Lower lobe of right lung (tissue), 2 donors: ENCODE measurements at regions not wholly inside any gene's neighbourhood (a gene's known extent, or its start where the extent isn't known, plus 50 kb on each side); places are given as distances from the start of the nearest gene placed in this dataset.

ENCODE experiments used
- ATAC-seq, 2 donors: fragments of 200-7000 bp; cut with Tn5 transposase; one replicate each; pipeline ENCODE4 v1.9.1; 2020 to 2022; ENCODE audit warnings: mild to moderate bottlenecking in 2 of 2, moderate library complexity in 2 of 2
- DNase-seq: peaks from one replicate; pipeline ENCODE4 v3.0.0-alpha.2; 2020
- H3K27ac ChIP-seq: fragments of 200-600 bp; one replicate; pipeline ENCODE4 v1.8.0; 2022
- H3K27me3 ChIP-seq: fragments of 200-600 bp; one replicate; pipeline ENCODE4 v1.8.0; 2022; ENCODE audit warnings: low read depth
- H3K36me3 ChIP-seq: fragments of 200-600 bp; one replicate; pipeline ENCODE4 v1.8.0; 2022; ENCODE audit warnings: mild to moderate bottlenecking
- H3K4me1 ChIP-seq: fragments of 200-600 bp; one replicate; pipeline ENCODE4 v1.8.0; 2022
- H3K4me3 ChIP-seq: fragments of 200-600 bp; one replicate; pipeline ENCODE4 v1.8.0; 2022; ENCODE audit warnings: mild to moderate bottlenecking
- H3K9me3 ChIP-seq: fragments of 200-600 bp; one replicate; pipeline ENCODE4 v1.8.0; 2022
- intact Hi-C: fragments of 100-400 bp; cut with DNase I; formaldehyde crosslinking; loops from one replicate; pipeline ENCODE4 v1.11.0; 2022
- TF ChIP-seq, protein P1 (sequence below): fragments of 200-600 bp; IDR thresholded peaks from one replicate; pipeline ENCODE4 v1.8.0; 2022; ENCODE audit warnings: antibody characterized with exemption, mild to moderate bottlenecking
- donor health status: DM: no; HTN: yes; CAD: no; lungs with severe emphysema.

DNA sequence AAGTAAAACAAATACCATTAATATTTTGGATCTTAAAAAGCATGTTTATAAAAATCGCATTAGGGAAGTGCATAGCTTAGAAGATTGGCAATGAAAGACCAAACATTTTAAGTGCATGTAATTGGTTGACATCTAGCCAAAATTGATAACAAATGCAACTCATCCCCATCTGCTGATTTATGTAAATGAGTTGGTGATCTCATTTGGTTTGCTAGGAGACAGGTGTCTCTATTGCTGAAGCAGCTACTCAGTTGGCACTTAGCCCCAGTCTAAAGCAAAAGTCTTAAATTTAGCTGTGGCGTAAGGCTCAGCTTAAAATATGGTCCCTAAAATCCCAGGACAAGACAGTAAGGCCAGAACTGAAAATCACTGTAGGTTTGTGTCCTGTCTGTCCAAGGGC lies 113.5 kb upstream of the CHL1 start:
- TF ChIP-seq, protein P1, sequence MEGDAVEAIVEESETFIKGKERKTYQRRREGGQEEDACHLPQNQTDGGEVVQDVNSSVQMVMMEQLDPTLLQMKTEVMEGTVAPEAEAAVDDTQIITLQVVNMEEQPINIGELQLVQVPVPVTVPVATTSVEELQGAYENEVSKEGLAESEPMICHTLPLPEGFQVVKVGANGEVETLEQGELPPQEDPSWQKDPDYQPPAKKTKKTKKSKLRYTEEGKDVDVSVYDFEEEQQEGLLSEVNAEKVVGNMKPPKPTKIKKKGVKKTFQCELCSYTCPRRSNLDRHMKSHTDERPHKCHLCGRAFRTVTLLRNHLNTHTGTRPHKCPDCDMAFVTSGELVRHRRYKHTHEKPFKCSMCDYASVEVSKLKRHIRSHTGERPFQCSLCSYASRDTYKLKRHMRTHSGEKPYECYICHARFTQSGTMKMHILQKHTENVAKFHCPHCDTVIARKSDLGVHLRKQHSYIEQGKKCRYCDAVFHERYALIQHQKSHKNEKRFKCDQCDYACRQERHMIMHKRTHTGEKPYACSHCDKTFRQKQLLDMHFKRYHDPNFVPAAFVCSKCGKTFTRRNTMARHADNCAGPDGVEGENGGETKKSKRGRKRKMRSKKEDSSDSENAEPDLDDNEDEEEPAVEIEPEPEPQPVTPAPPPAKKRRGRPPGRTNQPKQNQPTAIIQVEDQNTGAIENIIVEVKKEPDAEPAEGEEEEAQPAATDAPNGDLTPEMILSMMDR: no peak
- ATAC-seq (no peak), DNase-seq (no peak)
- no peaks in the 10 kb centered on the region for H3K27me3 ChIP-seq
- no peaks in the 10 kb centered on the region for H3K36me3 ChIP-seq
- H3K4me3 ChIP-seq: no peak overlapping the region
- intact Hi-C loops: no loop called here
- no peaks in the 10 kb centered on the region for H3K4me1 ChIP-seq
- no peak overlapping the region for H3K27ac ChIP-seq
- no peaks in the 10 kb centered on the region for H3K9me3 ChIP-seq

DNA sequence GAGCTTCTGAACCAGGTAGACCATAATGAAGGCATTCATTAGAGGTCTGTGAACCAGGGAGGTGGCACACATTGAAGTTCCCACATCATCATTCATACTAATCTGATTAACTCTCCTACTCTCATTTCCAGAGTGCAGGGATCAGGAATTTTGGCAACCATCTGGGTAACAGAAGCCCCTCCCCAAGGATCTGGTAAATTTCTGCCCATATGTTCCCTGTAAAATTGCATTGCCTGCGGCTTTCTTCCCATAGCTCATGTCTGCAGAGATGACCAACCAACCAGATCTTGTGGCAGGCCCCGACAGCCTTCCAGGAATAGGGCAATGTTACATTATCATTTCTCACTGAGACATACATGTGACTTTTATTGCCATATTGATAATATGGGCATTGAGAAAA lies 111.4 kb upstream of the CHL1 start:
- ATAC-seq: no peak
- H3K4me3 ChIP-seq: no peak overlapping the region

DNA sequence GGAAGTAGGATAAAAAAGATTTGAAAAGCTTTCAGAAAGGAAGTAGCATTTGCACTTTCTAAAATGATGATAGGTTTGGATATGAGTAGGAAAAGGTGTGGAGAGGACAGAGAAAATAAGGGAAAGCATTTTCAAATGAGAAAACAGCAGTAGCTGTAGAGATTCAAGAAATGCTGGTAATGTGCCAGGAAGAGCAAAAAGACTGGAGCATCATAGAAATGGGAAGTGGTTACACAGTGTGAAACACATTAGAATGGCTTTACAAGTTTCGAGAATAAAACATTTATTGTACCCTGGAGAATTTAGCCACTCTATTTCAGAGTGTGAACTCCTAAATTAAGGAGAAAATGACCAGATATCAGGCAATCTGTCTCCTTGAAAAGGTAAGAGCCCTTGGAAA lies 108.3 kb upstream of the CHL1 start:
- no peak for DNase-seq

More for the DNA sequence above, 111.4 kb upstream of the CHL1 start:
- H3K27ac ChIP-seq: no peak overlapping the region
- intact Hi-C loops: no loop called here
- H3K36me3 ChIP-seq: no peaks in the 10 kb centered on the region
- DNase-seq: no peak
- no peaks in the 10 kb centered on the region for H3K27me3 ChIP-seq
- no peaks in the 10 kb centered on the region for H3K4me1 ChIP-seq
- H3K9me3 ChIP-seq: no peaks in the 10 kb centered on the region
- TF ChIP-seq, protein P1: no peak

DNA sequence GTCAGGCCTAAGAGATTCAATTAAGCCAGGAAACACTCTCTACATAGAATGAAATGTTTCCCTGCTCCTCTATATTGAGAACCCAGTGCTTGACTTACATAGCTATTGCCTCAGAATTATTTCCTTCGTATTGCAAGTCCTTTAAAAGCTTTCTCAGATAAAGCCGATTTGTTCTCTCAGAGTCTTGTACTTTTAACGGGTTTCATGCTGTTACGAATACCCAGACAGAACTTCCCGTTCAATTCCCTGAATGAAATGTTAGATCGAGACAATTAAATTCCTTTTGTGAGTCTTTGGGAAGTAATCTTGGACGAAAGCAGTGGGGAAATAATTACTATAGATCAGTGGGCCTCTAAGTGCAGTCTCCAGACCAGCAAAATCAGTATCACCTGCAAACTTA lies 102.8 kb upstream of the CHL1 start:
- intact Hi-C loops: no loop called here
- H3K36me3 ChIP-seq: no peaks in the 10 kb centered on the region
- H3K27ac ChIP-seq: no peak overlapping the region
- H3K4me1 ChIP-seq: no peaks in the 10 kb centered on the region
- DNase-seq: no peak
- ATAC-seq: no peak
- H3K27me3 ChIP-seq: no peaks in the 10 kb centered on the region
- H3K4me3 ChIP-seq: no peak overlapping the region
- TF ChIP-seq, protein P1: no peak
- no peaks in the 10 kb centered on the region for H3K9me3 ChIP-seq

More for the DNA sequence above, 108.3 kb upstream of the CHL1 start:
- H3K4me3 ChIP-seq: no peak overlapping the region
- H3K36me3 ChIP-seq: no peaks in the 10 kb centered on the region
- H3K4me1 ChIP-seq: no peaks in the 10 kb centered on the region
- no peaks in the 10 kb centered on the region for H3K27me3 ChIP-seq
- no peak for ATAC-seq
- intact Hi-C loops: no loop called here
- no peaks in the 10 kb centered on the region for H3K9me3 ChIP-seq
- H3K27ac ChIP-seq: no peak overlapping the region
- TF ChIP-seq, protein P1: no peak

DNA sequence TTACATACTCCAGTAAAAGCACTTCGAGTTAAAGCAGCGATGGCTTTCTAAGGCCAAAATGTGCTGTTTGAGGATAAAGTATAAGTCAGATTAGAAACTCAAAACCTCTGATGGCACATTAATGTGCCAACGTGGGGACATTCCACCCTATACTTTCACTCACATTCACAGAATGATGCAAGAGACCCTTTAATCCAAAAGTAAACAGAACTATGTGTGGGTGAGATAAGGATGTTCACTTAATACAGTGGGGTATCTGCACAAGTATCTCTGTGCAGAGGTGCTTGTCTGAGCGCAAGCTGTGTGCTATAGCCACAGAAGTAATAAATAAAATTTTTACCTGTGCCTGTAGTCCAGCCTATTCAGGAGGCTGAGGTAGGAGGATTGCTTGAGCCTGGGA lies 100.3 kb upstream of the CHL1 start:
- Histone ChIP-seq H3K36me3 (no peaks in the 10 kb centered on the region), H3K4me3 (no peak overlapping the region), H3K27me3 (no peaks in the 10 kb centered on the region), H3K4me1 (no peaks in the 10 kb centered on the region), H3K27ac (no peak overlapping the region), H3K9me3 (no peaks in the 10 kb centered on the region)
- intact Hi-C loops: no loop called here
- DNase-seq (no peak), ATAC-seq (no peak)
- TF ChIP-seq, protein P1: no peak
